Dedifferentiated amniotic fluid mesenchymal stem cell (primary cell): ENCODE measurements at regions not wholly inside any gene's neighbourhood (a gene's known extent, or its start where the extent isn't known, plus 50 kb on each side); places are given as distances from the start of the nearest gene placed in this dataset.

Source experiments
- DNase-seq: peaks from one replicate; pipeline ENCODE4 v3.0.0-alpha.2; 2016; ENCODE audit errors: extremely low spot score

DNA sequence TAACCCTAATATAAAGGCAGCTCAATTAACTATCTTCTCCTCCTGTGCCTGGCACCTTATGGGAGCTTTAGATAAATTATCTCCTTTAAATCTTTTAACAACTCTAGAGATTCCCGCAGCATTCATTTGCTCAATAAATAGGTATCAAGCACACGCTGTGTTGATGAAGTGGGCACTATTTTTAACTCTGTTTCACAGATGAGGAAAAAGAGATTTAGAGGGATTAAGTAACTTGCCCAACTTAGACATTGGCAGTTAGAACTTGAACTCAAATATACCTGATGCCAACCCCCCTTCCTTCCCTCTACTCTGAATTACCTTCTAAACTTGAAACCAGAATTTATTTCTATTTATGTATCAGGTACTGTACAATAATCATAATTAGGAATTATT is 112.4 kb downstream of the SH3TC2 start:
- DNase-seq, result no peak

DNA sequence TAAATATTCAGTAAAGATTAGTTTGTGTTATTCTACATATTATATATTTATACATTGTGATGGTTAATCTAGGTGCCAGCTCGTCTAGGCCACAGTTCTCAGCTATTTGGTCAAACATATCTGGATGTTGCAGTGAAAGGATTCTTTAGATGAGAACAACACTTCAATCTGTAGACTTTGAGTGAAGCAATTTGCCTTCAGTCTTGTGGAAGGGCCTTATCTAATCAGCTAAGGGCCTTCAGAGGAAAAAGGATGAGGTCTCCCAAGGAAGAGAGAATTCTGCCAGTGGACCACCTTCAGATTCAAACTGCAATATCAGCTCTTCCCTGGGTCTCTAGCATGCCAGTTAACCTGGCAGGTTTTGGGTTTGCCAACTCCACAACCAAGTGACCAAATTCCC is 112.0 kb downstream of the SH3TC2 start:
- no peak for DNase-seq

DNA sequence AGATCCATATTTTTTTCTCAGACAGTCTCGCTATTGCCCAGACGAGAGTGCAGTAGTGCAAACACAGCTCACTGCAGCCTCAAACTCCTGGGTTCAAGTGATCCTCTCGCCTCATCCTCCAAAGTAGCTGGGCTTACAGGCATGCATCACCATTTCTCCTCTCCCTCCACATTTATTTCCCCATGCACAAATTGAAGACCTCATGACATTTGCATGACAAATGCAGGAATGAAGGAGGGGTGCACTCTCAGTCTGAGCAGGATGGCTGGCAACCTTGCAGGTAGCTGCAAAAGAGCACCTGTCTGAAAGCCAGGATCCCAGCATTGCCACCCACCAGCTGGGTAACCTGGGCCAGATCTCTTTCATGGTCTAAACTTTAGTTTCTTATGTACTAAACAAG is 111.2 kb downstream of the SH3TC2 start:
- no peak for DNase-seq

DNA sequence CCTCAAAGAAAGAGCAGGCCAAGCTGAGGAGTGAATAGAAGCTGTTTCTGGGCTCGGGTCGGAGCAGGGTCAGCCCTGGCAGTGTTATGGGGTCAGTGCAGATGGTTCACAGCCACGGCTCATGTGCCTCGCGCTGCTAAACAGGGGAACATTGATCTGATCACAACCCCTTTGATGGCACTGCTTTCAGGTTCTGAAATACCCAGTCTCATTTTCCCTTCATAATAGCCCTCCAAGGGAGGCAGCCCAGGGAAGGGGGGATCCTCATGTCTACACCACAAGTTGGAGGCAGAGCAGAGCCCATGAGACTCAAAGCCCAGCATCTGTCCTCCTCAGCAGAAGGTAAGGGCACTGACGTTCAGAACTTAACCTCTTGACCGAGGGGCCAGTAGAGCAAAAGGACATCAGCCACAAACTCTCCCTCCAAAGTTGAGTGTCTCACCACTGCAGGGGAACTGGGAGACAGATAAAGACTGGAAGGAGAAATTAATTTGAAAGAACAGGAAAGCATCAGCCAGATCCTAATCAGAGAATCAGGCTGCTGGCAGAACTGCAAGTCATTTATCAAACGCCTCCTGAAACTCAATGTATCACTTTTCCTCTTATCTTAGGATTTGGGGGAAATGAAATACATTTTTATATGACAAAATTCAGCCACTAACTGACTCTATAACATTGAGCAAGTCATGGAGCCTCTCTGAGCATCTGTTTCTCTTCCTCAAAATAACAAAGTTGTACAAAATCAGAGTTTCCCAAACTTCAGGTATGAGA is 110.6 kb downstream of the SH3TC2 start:
- DNase-seq, result no peak

DNA sequence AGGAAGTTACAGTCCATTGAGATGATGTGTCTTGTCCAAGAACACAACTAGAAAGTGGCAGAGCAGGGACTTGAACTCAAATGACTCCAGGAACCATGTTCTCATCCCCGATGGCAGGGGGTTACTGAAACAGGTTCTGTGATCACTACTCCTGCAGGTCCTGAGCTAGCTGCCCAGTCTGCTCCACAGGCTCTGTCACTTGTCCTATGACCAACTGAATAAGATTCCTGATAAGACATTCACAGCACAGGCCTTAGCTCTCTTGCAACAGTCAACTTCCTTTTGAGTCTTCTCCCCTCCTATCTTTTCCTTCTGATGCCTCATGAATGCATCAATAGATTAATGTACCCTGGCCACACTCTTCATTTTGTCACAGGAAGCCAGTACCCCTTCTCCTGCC is 109.2 kb downstream of the SH3TC2 start:
- no peak for DNase-seq
